DMS 273 (cell line): ENCODE measurements at regions not wholly inside any gene's neighbourhood (a gene's known extent, or its start where the extent isn't known, plus 50 kb on each side); places are given as distances from the start of the nearest gene placed in this dataset.

Experiments
- DNase-seq: peaks from one replicate; lab custom pipeline; 2025; ENCODE audit not compliant: unreplicated experiment; lab: John Stamatoyannopoulos, UW

- peak; percentile 79 for DNase-seq
Observed at GRCh38 chr9:69955536-69956355, 87.9 kb upstream of the MAMDC2 start.

DNA sequence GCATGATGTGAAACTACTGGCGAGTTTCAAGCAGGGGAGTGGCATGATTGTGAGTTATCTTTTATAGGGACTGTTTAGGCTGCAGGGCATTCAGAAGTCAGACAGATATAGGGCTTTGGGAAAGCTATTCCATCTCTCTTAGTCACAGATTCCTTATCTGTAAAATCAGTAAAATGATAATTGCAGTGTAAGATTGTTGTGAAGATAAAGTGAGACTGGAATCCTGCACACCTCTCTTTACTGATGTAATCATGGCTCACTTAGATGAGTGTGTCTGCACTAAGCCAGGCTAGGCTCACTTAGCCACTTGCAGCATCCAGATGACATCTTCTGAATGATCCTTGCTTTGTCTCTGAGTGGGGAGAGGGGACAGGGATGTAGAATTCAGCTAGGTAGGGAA, 81.8 kb upstream of the MAMDC2 start:
- DNase-seq, result no peak

- DNase-seq, result peak; percentile 16
Observed at GRCh38 chr9:69963803-69964202, 79.8 kb upstream of the MAMDC2 start.

- no peak for DNase-seq
Observed at GRCh38 chr9:69964446-69964845, 79.2 kb upstream of the MAMDC2 start.

- DNase-seq, result no peak
Observed at GRCh38 chr9:69965416-69966145, 78.1 kb upstream of the MAMDC2 start.

DNA sequence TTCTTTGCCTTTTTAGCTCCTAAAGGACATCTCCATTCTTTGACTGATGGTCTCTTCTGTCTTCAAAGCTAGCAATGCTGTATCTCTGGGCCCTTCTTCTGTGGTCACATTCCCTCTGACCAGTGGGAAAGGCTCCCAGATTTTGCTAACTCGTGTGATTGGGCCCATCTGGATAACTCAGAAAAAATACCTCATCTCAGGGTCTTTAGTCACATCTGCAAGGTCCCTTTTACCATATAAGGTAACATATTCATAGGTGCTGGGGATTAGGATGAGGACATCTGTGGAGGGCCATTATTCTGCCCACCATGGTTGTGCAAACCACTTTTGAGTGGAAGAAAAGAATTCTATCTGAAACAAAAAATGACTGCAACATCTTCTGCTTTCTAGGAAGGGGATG, 76.3 kb upstream of the MAMDC2 start:
- DNase-seq, result no peak

DNA sequence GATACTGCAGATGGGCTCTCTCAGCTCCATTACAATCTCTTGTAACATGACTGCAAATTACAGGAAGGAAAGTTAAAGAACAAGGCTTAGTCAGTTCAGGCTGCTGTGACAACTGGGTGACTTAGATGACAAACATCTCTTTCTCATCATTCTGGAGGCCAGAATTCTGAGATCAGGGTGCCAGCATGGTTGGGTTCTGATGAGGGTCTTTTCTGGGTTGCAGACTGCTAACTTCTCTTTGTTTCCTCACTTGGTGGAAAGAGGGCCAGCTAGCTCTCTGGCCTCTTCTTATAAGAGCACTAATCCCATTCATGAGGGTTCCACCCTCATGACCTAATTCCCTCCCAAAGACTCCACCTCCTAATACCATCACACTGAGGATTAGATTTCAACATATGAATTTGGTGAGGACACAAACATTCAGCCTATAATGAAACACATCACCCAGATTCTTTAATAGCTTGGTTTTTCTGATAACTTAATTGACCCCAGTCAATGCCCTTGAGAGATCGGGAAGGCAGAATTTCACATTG, 73.6 kb upstream of the MAMDC2 start:
- no peak for DNase-seq

DNA sequence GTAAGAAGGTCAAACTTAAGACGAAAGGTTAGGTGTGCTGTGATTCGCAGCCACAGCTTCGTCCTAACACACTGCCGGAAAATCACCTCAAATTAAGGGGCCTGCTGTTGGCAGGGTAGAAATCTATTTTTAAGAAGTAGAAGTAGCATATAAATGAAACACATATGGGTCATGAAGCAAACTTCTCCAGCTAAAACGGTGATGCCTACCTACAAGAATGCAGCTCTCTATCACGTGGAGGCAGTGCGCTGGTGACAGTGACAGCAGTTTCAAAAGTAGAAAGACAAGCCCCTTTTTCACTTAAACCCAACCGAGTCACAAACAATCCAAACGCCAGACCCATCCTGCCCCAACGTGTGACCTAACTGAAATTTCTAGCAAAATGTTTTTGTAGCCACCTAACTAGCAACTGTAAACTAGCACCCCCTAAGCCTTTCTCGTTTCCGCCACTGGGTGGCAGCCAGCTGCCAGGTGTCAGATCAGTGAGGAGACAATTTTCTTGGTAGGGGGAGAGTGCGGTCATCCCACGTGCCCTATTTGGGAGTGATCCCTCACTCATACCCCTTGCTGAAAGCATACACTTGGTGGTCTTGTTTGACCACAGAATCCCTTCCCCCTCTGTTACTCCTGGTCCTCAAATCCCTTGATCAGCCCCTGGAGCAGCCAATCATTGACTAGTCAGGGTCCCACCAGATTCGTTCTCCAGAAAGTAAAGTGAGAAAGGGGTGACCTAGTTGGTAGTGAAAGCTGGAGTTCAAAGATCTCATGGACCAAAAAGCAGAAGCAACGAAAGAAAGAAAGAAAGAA, 71.8 kb upstream of the MAMDC2 start:
- peak; percentile 82 for DNase-seq

DNA sequence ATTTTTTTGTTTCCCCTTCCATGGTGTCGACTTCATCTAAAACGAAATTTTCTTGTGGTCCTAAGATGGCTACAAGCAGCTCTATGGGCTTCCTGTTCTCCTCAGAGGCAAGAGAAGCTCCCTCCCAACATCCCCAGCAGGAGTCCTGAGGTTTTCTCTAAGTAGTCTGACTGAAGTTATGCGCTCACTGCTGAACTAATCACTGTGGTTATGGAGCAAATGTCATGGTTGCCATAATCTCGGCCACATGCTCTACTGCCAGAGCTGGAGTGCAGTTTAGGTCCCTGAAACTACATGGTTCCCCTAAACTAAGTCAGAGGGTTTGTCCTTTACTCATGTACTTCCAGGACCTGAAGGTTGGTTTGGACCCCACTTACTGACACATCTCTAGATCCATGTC, 68.0 kb upstream of the MAMDC2 start:
- no peak for DNase-seq

- peak; percentile 56 for DNase-seq
Observed at GRCh38 chr9:69976152-69976551, 67.5 kb upstream of the MAMDC2 start.

DNA sequence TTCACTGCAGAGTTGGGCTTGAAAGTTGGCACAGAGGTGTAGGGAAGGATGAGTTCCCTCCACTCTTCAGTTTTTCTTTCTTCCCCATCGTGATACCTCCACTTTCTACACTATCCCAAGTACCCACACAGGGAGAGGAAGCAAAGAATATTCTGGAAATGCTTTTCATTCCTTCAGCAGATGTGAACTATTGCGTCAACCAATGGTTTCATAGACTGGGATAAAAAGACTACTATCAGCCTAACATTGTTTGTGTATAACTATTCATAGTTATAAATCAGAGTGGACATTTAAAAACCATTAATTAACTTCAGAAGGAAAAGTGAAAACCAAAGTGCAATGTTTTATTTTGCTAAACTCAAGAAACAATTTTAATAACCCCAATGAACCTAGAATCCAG, 63.6 kb upstream of the MAMDC2 start:
- no peak for DNase-seq

- no peak for DNase-seq
Observed at GRCh38 chr9:69980591-69980990, 63.1 kb upstream of the MAMDC2 start.

DNA sequence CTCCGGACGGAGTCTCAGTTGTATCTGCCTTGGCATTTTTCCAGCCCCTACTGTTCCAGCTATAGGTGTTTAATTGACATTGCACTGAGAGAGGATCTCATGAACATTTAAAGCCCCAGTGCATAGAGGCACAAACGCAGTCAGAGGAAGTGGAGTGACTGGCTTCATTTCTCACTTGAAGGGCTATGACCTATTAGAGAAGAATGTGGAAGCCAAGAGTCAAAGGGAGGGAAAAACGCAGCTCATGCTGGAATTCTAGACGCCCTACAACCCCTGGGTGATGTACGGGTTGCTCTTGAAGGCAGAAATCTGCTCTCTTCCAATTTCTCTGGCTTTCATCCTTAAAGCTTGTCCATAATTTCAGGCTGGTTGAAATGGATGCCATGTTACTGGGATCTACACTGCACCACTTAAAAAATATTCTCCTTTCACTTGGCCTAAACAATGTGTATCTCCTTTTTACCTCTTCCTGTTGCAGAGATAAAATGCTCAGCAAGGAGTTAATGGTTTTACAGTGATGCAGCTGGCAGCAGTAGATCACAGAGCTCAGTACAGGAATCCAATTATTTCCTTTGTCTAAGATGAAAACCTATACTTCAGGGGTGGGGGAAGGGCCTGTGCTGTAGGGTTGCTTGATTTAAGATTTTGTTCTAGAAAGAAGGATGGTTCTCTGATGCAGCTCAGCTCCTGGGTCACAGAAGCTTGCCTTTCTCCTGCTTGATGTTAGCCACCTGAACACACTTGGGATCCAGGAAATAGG, 61.8 kb upstream of the MAMDC2 start:
- no peak for DNase-seq

- no peak for DNase-seq
Observed at GRCh38 chr9:69984831-69985230, 58.8 kb upstream of the MAMDC2 start.

DNA sequence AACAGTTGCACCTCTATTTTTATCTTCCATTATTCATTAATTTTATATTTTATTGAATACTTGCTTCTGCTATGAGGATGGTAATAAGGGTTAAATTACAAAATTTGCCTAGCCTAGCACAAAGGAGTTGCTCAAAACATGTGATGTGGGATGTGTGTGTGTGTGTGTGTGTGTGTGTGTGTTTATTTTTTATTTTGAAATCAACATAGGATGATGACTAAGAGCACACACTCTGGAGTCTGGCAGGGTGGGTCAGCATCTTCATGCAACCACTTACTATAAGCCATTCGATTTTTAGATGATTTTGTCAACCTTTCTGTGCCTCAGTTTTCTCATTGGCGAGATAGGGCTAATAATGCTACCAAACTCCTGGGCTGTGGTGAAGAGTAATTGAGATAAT, 57.7 kb upstream of the MAMDC2 start:
- DNase-seq, result no peak

- no peak for DNase-seq
Observed at GRCh38 chr9:69986970-69987369, 56.7 kb upstream of the MAMDC2 start.

GRCh38 chr9:69987457-69987856, 56.2 kb upstream of the MAMDC2 start:
- DNase-seq, result no peak

GRCh38 chr9:69993110-69993509, 50.5 kb upstream of the MAMDC2 start:
- DNase-seq, result no peak
